HG02642 (cell line): ENCODE measurements at regions not wholly inside any gene's neighbourhood (a gene's known extent, or its start where the extent isn't known, plus 50 kb on each side); places are given as distances from the start of the nearest gene placed in this dataset.
"Not testable (repeated sequence)": the region's sequence is repeated elsewhere in the genome, so short reads cannot be mapped to it uniquely, and the experiment has no call there.

Experiments
- ATAC-seq: cut with Tn5 transposase; IDR thresholded peaks from one replicate; pipeline ENCODE4 v1.9.1; 2021; ENCODE audit warnings: mild to moderate bottlenecking; ENCODE audit not compliant: unreplicated experiment, poor library complexity

- no peak for ATAC-seq
Observed at GRCh38 chr13:87736849-87737385, 65.7 kb downstream of the SLITRK5 start.

- ATAC-seq, result no peak
Observed at GRCh38 chr13:87754097-87754496, 82.9 kb downstream of the SLITRK5 start.

GRCh38 chr13:87769445-87769844, 98.3 kb downstream of the SLITRK5 start:
- no peak for ATAC-seq

- ATAC-seq, result no peak
Observed at GRCh38 chr13:87777387-87777786, 106.2 kb downstream of the SLITRK5 start.

- no peak for ATAC-seq
Observed at GRCh38 chr13:87778128-87778527, 107.0 kb downstream of the SLITRK5 start.

- no peak for ATAC-seq
Observed at GRCh38 chr13:87779426-87779825, 108.3 kb downstream of the SLITRK5 start.

- ATAC-seq, result no peak
Observed at GRCh38 chr13:87783366-87783765, 112.2 kb downstream of the SLITRK5 start.

GRCh38 chr13:87788363-87788762, 117.2 kb downstream of the SLITRK5 start:
- ATAC-seq, result no peak

- ATAC-seq, result no peak
Observed at GRCh38 chr13:87792878-87793277, 121.7 kb downstream of the SLITRK5 start.

- no peak for ATAC-seq
Observed at GRCh38 chr13:87798536-87798935, 127.4 kb downstream of the SLITRK5 start.

- ATAC-seq, result no peak
Observed at GRCh38 chr13:87810391-87810801, 139.2 kb downstream of the SLITRK5 start.

- no peak for ATAC-seq
Observed at GRCh38 chr13:87810920-87811344, 139.8 kb downstream of the SLITRK5 start.

GRCh38 chr13:87814403-87814802, 143.2 kb downstream of the SLITRK5 start:
- no peak for ATAC-seq

- ATAC-seq, result no peak
Observed at GRCh38 chr13:87820241-87820640, 149.1 kb downstream of the SLITRK5 start.

- ATAC-seq, result no peak
Observed at GRCh38 chr13:87821512-87821911, 150.3 kb downstream of the SLITRK5 start.

GRCh38 chr13:87826301-87826700, 155.1 kb downstream of the SLITRK5 start:
- ATAC-seq, result not testable (repeated sequence)

GRCh38 chr13:87827479-87827878, 156.3 kb downstream of the SLITRK5 start:
- ATAC-seq, result no peak

GRCh38 chr13:87837522-87837921, 166.4 kb downstream of the SLITRK5 start:
- no peak for ATAC-seq

- no peak for ATAC-seq
Observed at GRCh38 chr13:87837946-87838345, 166.8 kb downstream of the SLITRK5 start.

GRCh38 chr13:87851410-87851809, 180.2 kb downstream of the SLITRK5 start:
- no peak for ATAC-seq

GRCh38 chr13:87855553-87855952, 184.4 kb downstream of the SLITRK5 start:
- ATAC-seq, result no peak

GRCh38 chr13:87859261-87859660, 188.1 kb downstream of the SLITRK5 start:
- ATAC-seq, result no peak

- ATAC-seq, result no peak
Observed at GRCh38 chr13:87867426-87867825, 196.3 kb downstream of the SLITRK5 start.
